Activated CD8-positive, alpha-beta T cell treated with anti-CD3 and anti-CD28 coated beads for 36 hours (primary cell): ENCODE measurements at regions not wholly inside any gene's neighbourhood (a gene's known extent, or its start where the extent isn't known, plus 50 kb on each side); places are given as distances from the start of the nearest gene placed in this dataset.

Experiments used
- ATAC-seq: fragments of 200-7000 bp; cut with Tn5 transposase; one replicate; pipeline ENCODE4 v1.10.0; 2021; ENCODE audit warnings: mild to moderate bottlenecking, moderate library complexity
- CTCF ChIA-PET: fragments of 350-600 bp; sonication (Branson Sonifier 250); formaldehyde crosslinking; loops from one replicate; lab custom pipeline; 2021; ENCODE audit warnings: antibody characterized with exemption; lab: Charles Lee
- POLR2A ChIA-PET: fragments of 350-600 bp; sonication (Branson Sonifier 250); formaldehyde crosslinking; loops from one replicate; lab custom pipeline; 2021; ENCODE audit warnings: antibody characterized with exemption; lab: Charles Lee
- DNase-seq: peaks from one replicate; pipeline ENCODE4 v3.0.0-alpha.2; 2020
- H3K27ac Mint-ChIP-seq: one replicate; pipeline ENCODE4 v1.8.0; 2021; ENCODE audit warnings: mild to moderate bottlenecking, mixed read lengths
- H3K27me3 Mint-ChIP-seq: one replicate; pipeline ENCODE4 v1.8.0; 2021; ENCODE audit warnings: mixed read lengths
- H3K36me3 Mint-ChIP-seq: one replicate; pipeline ENCODE4 v1.8.0; 2021; ENCODE audit warnings: low read depth, mixed read lengths
- H3K4me1 Mint-ChIP-seq: one replicate; pipeline ENCODE4 v1.8.0; 2021; ENCODE audit warnings: low read depth, mixed read lengths
- H3K4me3 Mint-ChIP-seq: one replicate; pipeline ENCODE4 v1.8.0; 2021; ENCODE audit warnings: mild to moderate bottlenecking, moderate library complexity, mixed read lengths
- H3K9me3 Mint-ChIP-seq: one replicate; pipeline ENCODE4 v1.8.0; 2021; ENCODE audit warnings: mixed read lengths
- intact Hi-C: fragments of 100-400 bp; cut with micrococcal nuclease; formaldehyde crosslinking; loops from one replicate; pipeline ENCODE4 v1.10.0; 2022
- TF ChIP-seq, protein P1 (sequence below): fragments of 200-600 bp; IDR thresholded peaks from one replicate; pipeline ENCODE4 v1.8.0; 2022; ENCODE audit warnings: antibody characterized with exemption, mild to moderate bottlenecking

GRCh38 chr20:57837208-57838035, 127.6 kb upstream of the PMEPA1 start:
- no peak overlapping the region for H3K27ac Mint-ChIP-seq
- CTCF ChIA-PET, result no interaction called here
- no peaks in the 10 kb centered on the region for H3K4me1 Mint-ChIP-seq
- no peak for DNase-seq
- H3K36me3 Mint-ChIP-seq, result no peaks in the 10 kb centered on the region
- intact Hi-C loops, result no loop called here
- POLR2A ChIA-PET, result no interaction called here
- H3K27me3 Mint-ChIP-seq, result no peaks in the 10 kb centered on the region
- no peak for ATAC-seq
- TF ChIP-seq, protein P1, sequence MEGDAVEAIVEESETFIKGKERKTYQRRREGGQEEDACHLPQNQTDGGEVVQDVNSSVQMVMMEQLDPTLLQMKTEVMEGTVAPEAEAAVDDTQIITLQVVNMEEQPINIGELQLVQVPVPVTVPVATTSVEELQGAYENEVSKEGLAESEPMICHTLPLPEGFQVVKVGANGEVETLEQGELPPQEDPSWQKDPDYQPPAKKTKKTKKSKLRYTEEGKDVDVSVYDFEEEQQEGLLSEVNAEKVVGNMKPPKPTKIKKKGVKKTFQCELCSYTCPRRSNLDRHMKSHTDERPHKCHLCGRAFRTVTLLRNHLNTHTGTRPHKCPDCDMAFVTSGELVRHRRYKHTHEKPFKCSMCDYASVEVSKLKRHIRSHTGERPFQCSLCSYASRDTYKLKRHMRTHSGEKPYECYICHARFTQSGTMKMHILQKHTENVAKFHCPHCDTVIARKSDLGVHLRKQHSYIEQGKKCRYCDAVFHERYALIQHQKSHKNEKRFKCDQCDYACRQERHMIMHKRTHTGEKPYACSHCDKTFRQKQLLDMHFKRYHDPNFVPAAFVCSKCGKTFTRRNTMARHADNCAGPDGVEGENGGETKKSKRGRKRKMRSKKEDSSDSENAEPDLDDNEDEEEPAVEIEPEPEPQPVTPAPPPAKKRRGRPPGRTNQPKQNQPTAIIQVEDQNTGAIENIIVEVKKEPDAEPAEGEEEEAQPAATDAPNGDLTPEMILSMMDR, result no peak
- H3K9me3 Mint-ChIP-seq, result no peaks in the 10 kb centered on the region
- no peak overlapping the region for H3K4me3 Mint-ChIP-seq

DNA sequence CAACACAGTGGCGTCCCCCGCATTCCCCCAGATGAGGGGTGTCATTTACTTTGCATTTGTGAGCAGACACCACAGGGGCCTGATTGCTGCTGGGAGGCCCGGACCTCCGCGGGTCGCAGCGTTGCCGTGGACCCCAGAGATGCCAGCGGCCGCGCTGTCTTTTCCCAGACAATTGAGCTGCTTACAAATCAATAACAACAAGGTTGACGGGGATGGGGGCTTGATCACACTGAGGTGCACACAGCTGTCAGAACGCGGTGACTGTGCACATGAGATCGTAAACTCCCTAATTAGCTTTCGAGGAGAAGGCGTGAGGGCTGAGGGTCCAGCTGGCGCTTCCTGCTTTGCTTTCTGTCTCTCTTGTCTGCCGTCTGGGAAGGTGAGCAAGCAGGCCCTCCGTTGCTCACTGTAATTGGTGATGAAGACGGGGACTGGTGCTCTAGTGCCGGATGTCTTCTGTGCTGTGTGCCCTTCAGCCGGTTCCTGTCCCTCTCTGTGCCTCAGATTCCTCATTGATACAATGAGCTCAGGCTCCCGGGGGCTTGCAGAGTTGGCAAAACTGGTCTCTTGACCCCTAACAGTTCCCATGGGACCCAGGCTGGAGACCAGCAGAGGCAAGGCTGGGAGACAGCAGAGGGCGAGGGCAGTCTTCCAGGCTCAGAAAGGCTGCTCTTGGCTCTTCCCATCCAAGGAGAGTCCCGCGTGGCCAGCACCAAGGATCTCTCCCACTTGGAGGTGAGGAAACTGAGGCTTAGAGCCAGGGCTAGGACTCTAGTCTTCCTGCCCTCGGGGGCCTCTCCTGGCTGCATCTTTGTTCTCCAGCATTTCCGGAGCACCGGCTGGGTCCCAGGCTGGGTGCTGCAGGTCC, 126.0 kb upstream of the PMEPA1 start:
- no peak overlapping the region for H3K27ac Mint-ChIP-seq
- no peaks in the 10 kb centered on the region for H3K27me3 Mint-ChIP-seq
- no peaks in the 10 kb centered on the region for H3K4me1 Mint-ChIP-seq
- TF ChIP-seq, protein P1, result no peak
- no peaks in the 10 kb centered on the region for H3K9me3 Mint-ChIP-seq
- intact Hi-C loops, result no loop called here
- DNase-seq, result no peak
- ChIA-PET CTCF (no interaction called here), POLR2A (no interaction called here)
- no peaks in the 10 kb centered on the region for H3K36me3 Mint-ChIP-seq
- no peak for ATAC-seq
- H3K4me3 Mint-ChIP-seq, result no peak overlapping the region

- H3K36me3 Mint-ChIP-seq, result no peaks in the 10 kb centered on the region
- H3K27me3 Mint-ChIP-seq, result no peaks in the 10 kb centered on the region
- no peak for DNase-seq
- no peak overlapping the region for H3K4me3 Mint-ChIP-seq
- intact Hi-C loops, result no loop called here
- H3K9me3 Mint-ChIP-seq, result no peaks in the 10 kb centered on the region
- ChIA-PET CTCF (no interaction called here), POLR2A (no interaction called here)
- no peak overlapping the region for H3K27ac Mint-ChIP-seq
- H3K4me1 Mint-ChIP-seq, result no peaks in the 10 kb centered on the region
- TF ChIP-seq, protein P1, result no peak
- ATAC-seq, result no peak
These were observed 125.2 kb upstream of the PMEPA1 start for GRCh38 chr20:57835074-57835452.

GRCh38 chr20:57834306-57835073, 124.7 kb upstream of the PMEPA1 start:
- H3K4me1 Mint-ChIP-seq, result no peaks in the 10 kb centered on the region
- no peaks in the 10 kb centered on the region for H3K9me3 Mint-ChIP-seq
- H3K27ac Mint-ChIP-seq, result no peak overlapping the region
- ChIA-PET POLR2A (no interaction called here), CTCF (no interaction called here)
- intact Hi-C loops, result no loop called here
- H3K36me3 Mint-ChIP-seq, result no peaks in the 10 kb centered on the region
- no peaks in the 10 kb centered on the region for H3K27me3 Mint-ChIP-seq
- TF ChIP-seq, protein P1, result no peak
- no peak for ATAC-seq
- no peak for DNase-seq
- no peak overlapping the region for H3K4me3 Mint-ChIP-seq
